Stimulated activated naive CD8-positive, alpha-beta T cell treated with anti-CD3 and anti-CD28 coated beads, Interleukin-15, Interleukin-2, amounts not matched to agents 100 ng/mL and 50 ng/mL, for 24 hours (primary cell): ENCODE measurements at regions not wholly inside any gene's neighbourhood (a gene's known extent, or its start where the extent isn't known, plus 50 kb on each side); places are given as distances from the start of the nearest gene placed in this dataset.

Experiments
- H3K27ac Mint-ChIP-seq: one replicate; pipeline ENCODE4 v1.8.0; 2021; ENCODE audit warnings: mild to moderate bottlenecking, mixed read lengths
- H3K27me3 Mint-ChIP-seq: one replicate; pipeline ENCODE4 v1.8.0; 2021; ENCODE audit warnings: mixed read lengths
- H3K36me3 Mint-ChIP-seq: one replicate; pipeline ENCODE4 v1.8.0; 2021; ENCODE audit warnings: low read depth, mixed read lengths
- H3K4me1 Mint-ChIP-seq: one replicate; pipeline ENCODE4 v1.8.0; 2021; ENCODE audit warnings: low read depth, mixed read lengths
- H3K4me3 Mint-ChIP-seq: one replicate; pipeline ENCODE4 v1.8.0; 2021; ENCODE audit warnings: mild to moderate bottlenecking, mixed read lengths
- H3K9me3 Mint-ChIP-seq: one replicate; pipeline ENCODE4 v1.8.0; 2021; ENCODE audit warnings: mixed read lengths

GRCh38 chr1:201748335-201748734 lies 80.6 kb upstream of the IPO9 start:
- Mint-ChIP-seq H3K9me3 (no peaks in the 10 kb centered on the region), H3K27ac (no peak overlapping the region), H3K4me3 (no peak overlapping the region), H3K36me3 (no peaks in the 10 kb centered on the region), H3K4me1 (peaks cover 7% of the 10 kb centered on the region), H3K27me3 (no peaks in the 10 kb centered on the region)

DNA sequence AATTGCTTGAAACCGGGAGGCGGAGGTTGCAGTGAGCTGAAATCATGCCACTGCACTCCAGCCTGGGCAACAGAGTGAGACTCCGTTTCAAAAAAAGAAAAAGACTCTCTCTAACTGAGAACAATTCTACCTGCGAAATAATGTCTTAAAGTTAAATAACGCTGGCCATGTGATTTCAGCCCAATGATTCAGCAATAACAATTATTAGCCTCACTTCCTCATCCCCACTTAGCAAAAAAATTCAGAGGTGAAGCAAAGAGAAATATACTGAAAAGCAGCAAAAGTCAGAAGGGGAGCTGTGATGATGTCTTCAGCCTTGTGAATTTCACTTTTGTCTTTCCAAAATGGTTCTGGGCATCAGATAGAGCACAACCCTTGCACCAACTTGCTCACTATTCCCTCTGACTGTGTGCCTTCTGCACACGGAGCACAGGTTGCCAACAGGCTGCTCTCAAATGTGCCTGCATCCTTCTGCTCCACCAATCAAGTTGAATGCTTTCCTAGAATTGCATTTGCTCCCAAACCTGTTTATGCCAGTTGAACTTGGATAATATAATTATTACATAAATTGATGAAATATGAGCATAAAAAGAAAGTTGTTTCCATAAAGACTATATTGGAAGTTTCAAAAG lies 79.8 kb upstream of the IPO9 start:
- Mint-ChIP-seq H3K4me1 (peaks cover 7% of the 10 kb centered on the region), H3K9me3 (no peaks in the 10 kb centered on the region), H3K27me3 (peaks cover 3% of the 10 kb centered on the region), H3K27ac (no peak overlapping the region), H3K4me3 (no peak overlapping the region), H3K36me3 (no peaks in the 10 kb centered on the region)

DNA sequence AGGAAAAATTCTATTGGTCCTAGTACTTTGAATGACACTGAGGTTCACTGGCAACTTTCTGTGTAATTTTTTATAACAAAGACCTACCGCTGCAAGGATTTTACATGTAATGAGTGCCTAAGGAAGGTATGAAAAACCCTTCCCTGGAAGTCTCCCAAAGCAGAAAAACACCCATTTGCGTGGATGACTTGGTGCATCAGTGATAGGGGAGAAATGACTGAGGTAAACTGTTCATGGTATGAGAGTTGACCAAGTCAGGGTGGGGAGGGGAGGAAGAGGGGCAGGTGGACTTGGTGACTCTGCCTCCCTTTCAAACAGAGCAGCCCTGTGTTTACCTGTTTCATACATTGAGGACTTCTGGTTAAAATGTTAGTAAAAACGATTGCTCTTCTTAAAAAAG lies 78.8 kb upstream of the IPO9 start:
- H3K4me1 Mint-ChIP-seq, result peaks cover 7% of the 10 kb centered on the region
- H3K4me3 Mint-ChIP-seq, result no peak overlapping the region
- no peaks in the 10 kb centered on the region for H3K36me3 Mint-ChIP-seq
- H3K9me3 Mint-ChIP-seq, result no peaks in the 10 kb centered on the region
- peaks cover 5% of the 10 kb centered on the region for H3K27me3 Mint-ChIP-seq
- H3K27ac Mint-ChIP-seq, result no peak overlapping the region

- Mint-ChIP-seq H3K36me3 (no peaks in the 10 kb centered on the region), H3K27ac (no peak overlapping the region), H3K27me3 (peaks cover 5% of the 10 kb centered on the region), H3K4me1 (peaks cover 7% of the 10 kb centered on the region), H3K4me3 (no peak overlapping the region), H3K9me3 (no peaks in the 10 kb centered on the region)
These were observed 78.0 kb upstream of the IPO9 start for GRCh38 chr1:201750934-201751333.

- no peak overlapping the region for H3K27ac Mint-ChIP-seq
- peaks cover 13% of the 10 kb centered on the region for H3K4me1 Mint-ChIP-seq
- no peaks in the 10 kb centered on the region for H3K36me3 Mint-ChIP-seq
- H3K4me3 Mint-ChIP-seq, result no peak overlapping the region
- H3K27me3 Mint-ChIP-seq, result peaks cover 5% of the 10 kb centered on the region
- no peaks in the 10 kb centered on the region for H3K9me3 Mint-ChIP-seq
These were observed 77.1 kb upstream of the IPO9 start for GRCh38 chr1:201751872-201752271.

DNA sequence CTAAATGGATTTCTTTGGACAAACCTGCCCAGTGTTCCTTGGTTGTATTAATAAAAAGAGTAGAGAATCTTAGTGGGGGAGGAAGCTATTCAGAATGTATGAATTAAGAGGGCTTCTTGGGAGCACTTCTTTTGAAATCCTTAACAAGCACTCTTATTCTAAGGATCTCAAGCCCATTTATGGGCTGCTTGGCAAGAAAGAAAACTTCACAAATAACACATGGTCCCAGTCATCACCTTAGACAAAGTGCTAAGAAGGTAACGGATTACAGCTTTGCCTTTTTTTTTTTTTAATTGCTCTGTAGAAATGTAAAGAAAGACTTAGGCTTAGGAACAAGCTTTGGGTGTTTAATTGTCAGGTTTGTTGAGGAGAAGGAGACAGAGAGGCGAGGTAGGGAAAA lies 76.6 kb upstream of the IPO9 start:
- peaks cover 17% of the 10 kb centered on the region for H3K4me1 Mint-ChIP-seq
- peaks cover 5% of the 10 kb centered on the region for H3K27me3 Mint-ChIP-seq
- H3K27ac Mint-ChIP-seq, result no peak overlapping the region
- H3K4me3 Mint-ChIP-seq, result no peak overlapping the region
- H3K36me3 Mint-ChIP-seq, result no peaks in the 10 kb centered on the region
- H3K9me3 Mint-ChIP-seq, result no peaks in the 10 kb centered on the region

DNA sequence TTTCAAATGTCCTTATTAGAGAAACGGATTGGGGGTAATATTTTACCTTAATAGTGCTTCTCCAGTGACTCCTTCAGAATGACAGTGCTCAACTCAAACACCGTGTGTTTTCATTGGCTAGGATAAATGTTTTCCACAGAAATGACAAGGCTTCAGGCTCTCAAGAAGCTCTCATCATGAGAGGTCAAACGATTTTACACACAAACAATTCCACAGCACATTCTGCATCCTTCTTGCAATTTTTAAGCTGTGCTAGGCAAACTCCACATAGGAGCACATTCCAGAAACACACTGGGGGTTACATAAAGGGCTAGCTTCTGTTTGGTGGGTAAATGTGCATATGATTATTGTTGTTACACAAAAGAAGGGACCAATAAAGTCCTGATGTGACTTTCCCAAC lies 75.5 kb upstream of the IPO9 start:
- H3K4me1 Mint-ChIP-seq, result peaks cover 18% of the 10 kb centered on the region
- peaks cover 5% of the 10 kb centered on the region for H3K27me3 Mint-ChIP-seq
- no peaks in the 10 kb centered on the region for H3K36me3 Mint-ChIP-seq
- no peak overlapping the region for H3K27ac Mint-ChIP-seq
- H3K9me3 Mint-ChIP-seq, result no peaks in the 10 kb centered on the region
- no peak overlapping the region for H3K4me3 Mint-ChIP-seq

DNA sequence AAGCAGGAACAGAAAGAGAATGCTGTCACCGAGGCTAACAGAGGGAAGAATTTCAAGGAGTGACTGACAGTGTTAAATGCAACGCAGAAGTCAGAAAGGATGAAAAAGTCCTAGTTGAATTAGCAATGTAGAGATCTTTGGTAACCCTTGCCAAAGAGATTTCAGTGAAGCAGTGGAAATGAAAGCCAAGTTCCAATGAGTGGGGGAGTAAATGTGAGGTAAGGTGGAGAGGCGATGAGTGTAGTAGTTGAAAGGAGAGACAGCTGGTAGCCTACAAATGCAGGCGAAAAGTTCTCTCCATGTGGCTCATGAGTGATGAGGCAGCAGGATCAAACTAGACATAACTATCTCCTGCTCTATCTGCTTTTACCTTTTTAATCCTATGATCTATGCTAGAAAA lies 74.6 kb upstream of the IPO9 start:
- no peak overlapping the region for H3K4me3 Mint-ChIP-seq
- peaks cover 5% of the 10 kb centered on the region for H3K27me3 Mint-ChIP-seq
- no peak overlapping the region for H3K27ac Mint-ChIP-seq
- H3K36me3 Mint-ChIP-seq, result no peaks in the 10 kb centered on the region
- H3K4me1 Mint-ChIP-seq, result peaks cover 21% of the 10 kb centered on the region
- H3K9me3 Mint-ChIP-seq, result no peaks in the 10 kb centered on the region

GRCh38 chr1:201755200-201755599 lies 73.8 kb upstream of the IPO9 start:
- Mint-ChIP-seq H3K4me1 (peaks cover 19% of the 10 kb centered on the region), H3K36me3 (no peaks in the 10 kb centered on the region)

DNA sequence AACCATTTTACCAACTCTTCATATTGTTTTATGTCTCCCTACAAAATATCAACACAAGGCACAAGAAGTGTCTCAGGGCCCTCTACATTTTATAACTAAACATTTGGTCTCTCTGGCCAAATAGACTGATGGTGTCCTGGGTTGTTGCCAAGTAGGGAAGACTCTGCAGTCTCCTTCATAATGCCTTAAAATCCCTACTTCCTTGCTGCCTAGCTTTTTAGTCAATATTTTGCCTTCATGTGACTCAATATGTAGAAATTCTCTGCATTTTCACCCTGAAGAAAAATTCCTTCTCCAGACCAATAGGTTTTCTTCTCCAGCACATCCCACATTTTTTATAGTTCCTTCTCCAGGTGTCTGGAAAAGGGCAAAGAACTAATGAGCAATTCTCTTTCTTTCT lies 72.6 kb upstream of the IPO9 start:
- Mint-ChIP-seq H3K9me3 (no peaks in the 10 kb centered on the region), H3K4me1 (peaks cover 14% of the 10 kb centered on the region), H3K27me3 (peaks cover 5% of the 10 kb centered on the region), H3K4me3 (no peak overlapping the region), H3K27ac (no peak overlapping the region), H3K36me3 (no peaks in the 10 kb centered on the region)

More at GRCh38 chr1:201755200-201755599, 73.8 kb upstream of the IPO9 start:
- Mint-ChIP-seq H3K9me3 (no peaks in the 10 kb centered on the region), H3K27ac (no peak overlapping the region), H3K4me3 (no peak overlapping the region), H3K27me3 (peaks cover 5% of the 10 kb centered on the region)

DNA sequence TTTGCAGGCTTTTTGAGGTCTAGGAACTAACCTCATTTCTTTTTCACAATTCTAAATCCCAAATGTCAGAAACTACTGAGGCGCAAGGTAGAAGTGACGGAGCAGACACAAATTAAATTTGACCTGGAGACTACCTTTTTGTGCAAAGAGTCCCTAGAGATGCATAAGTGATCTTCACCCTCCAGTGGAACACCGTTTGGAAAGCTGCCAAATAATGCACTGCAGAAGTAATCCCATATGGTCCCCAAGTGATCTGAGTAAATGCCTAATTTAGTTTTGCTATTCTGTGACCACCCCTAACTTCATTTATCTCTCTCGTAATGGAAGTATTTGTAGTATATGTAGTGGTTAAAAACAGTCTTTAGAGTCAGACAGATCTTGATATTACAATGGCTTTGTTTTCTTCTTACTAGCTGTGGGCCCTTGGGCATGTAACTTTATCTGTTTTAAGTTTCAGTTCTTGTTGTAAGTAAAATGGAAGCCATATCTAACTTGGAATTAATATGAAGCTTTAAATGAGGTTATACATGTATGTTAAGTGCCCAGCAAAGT lies 70.4 kb upstream of the IPO9 start:
- H3K4me3 Mint-ChIP-seq, result no peak overlapping the region
- no peaks in the 10 kb centered on the region for H3K36me3 Mint-ChIP-seq
- H3K9me3 Mint-ChIP-seq, result no peaks in the 10 kb centered on the region
- no peak overlapping the region for H3K27ac Mint-ChIP-seq
- peaks cover 7% of the 10 kb centered on the region for H3K27me3 Mint-ChIP-seq
- H3K4me1 Mint-ChIP-seq, result peaks cover 14% of the 10 kb centered on the region

DNA sequence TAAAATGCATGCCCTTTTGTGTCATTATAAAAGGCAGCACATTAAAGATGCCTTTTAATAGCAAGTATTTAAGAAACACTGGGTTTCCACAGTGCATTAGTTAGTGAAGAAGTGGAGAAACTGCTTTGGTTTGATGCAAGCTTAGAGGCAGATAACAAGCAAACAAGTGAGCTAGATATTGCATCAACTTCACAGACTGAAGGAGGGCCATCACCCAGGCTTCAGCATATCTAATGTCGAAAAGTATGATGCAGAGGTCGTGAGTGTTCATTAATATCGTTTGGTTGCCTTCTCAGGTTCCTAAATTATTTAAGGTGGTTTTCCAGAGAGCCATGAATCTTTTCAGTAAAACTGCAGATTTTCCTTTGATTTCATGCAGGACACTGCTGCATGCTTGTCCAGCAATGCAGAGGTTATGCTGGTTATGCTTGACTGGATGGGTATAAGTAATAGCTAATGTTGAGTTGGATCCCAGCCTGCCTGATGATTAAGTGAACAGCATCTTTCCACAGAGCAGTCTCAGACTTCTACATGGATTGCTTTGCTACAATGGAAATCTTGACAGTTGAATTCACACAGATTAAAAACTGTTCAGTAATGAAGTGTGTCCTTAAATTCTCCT lies 69.7 kb upstream of the IPO9 start:
- peaks cover 5% of the 10 kb centered on the region for H3K27me3 Mint-ChIP-seq
- no peak overlapping the region for H3K27ac Mint-ChIP-seq

GRCh38 chr1:201760516-201760915 lies 68.4 kb upstream of the IPO9 start:
- no peaks in the 10 kb centered on the region for H3K9me3 Mint-ChIP-seq
- H3K4me1 Mint-ChIP-seq, result peaks cover 14% of the 10 kb centered on the region
- no peak overlapping the region for H3K27ac Mint-ChIP-seq

More for the DNA sequence above, 69.7 kb upstream of the IPO9 start:
- peaks cover 14% of the 10 kb centered on the region for H3K4me1 Mint-ChIP-seq
- H3K36me3 Mint-ChIP-seq, result no peaks in the 10 kb centered on the region
- H3K9me3 Mint-ChIP-seq, result no peaks in the 10 kb centered on the region
- H3K4me3 Mint-ChIP-seq, result no peak overlapping the region

GRCh38 chr1:201761178-201761577 lies 67.8 kb upstream of the IPO9 start:
- Mint-ChIP-seq H3K36me3 (no peaks in the 10 kb centered on the region), H3K4me3 (no peak overlapping the region), H3K4me1 (peaks cover 14% of the 10 kb centered on the region), H3K27ac (no peak overlapping the region), H3K9me3 (no peaks in the 10 kb centered on the region), H3K27me3 (peaks cover 4% of the 10 kb centered on the region)

More at GRCh38 chr1:201760516-201760915, 68.4 kb upstream of the IPO9 start:
- H3K36me3 Mint-ChIP-seq, result no peaks in the 10 kb centered on the region
- H3K4me3 Mint-ChIP-seq, result no peak overlapping the region
- H3K27me3 Mint-ChIP-seq, result peaks cover 4% of the 10 kb centered on the region

DNA sequence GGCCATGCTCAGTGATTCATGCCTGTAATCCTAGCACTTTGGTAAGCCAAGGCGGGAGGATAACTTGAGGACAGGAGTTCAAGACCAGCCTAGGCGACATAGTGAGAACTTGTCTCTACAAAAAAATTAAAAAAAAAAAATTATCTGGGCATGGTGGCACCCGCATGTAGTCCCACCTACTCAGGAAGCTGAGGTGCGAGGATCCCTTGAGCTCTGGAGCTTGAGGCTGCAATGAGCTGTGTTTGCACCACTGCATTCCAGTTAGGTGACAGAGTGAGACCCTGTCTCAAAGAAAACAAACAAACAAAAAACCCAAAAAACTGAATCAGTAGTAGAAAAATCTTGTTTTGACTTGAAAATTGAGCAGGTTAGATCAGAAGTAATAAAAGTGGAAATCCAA lies 67.1 kb upstream of the IPO9 start:
- peaks cover 4% of the 10 kb centered on the region for H3K27me3 Mint-ChIP-seq
- H3K9me3 Mint-ChIP-seq, result no peaks in the 10 kb centered on the region
- no peak overlapping the region for H3K27ac Mint-ChIP-seq
- H3K36me3 Mint-ChIP-seq, result no peaks in the 10 kb centered on the region
- no peak overlapping the region for H3K4me3 Mint-ChIP-seq
- H3K4me1 Mint-ChIP-seq, result peaks cover 8% of the 10 kb centered on the region

DNA sequence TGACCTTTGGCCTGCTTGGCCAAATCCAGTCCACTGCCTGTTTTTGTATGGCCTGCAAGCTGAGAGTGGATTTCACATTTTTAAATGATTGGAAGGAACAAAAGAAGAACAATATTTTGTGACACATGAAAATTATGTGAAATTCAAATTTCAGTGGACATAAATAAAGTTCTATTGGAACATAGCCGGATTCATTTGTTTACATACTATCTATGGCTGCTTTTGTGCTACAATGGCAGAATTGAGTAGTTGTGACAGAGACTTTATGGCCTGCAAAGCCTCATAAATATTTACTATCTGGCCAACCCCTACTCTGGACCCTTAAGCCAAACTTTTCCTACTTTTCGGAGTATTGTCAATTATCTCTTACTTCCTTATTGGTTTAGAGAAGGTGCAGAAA lies 66.6 kb upstream of the IPO9 start:
- H3K27me3 Mint-ChIP-seq, result peaks cover 4% of the 10 kb centered on the region
- no peak overlapping the region for H3K27ac Mint-ChIP-seq
- no peak overlapping the region for H3K4me3 Mint-ChIP-seq
- H3K9me3 Mint-ChIP-seq, result no peaks in the 10 kb centered on the region
- peaks cover 4% of the 10 kb centered on the region for H3K4me1 Mint-ChIP-seq
- no peaks in the 10 kb centered on the region for H3K36me3 Mint-ChIP-seq
